ENCODE measurements at regions not wholly inside any gene's neighbourhood (a gene's known extent, or its start where the extent isn't known, plus 50 kb on each side); places are given as distances from the start of the nearest gene placed in this dataset.

GRCh38 chr3:83890763-83891135 lies 1068.0 kb upstream of the CADM2 start:
- 82% methylated on average over 2 of the region's 2 CpGs for WGBS
- no peaks in the 10 kb centered on the region for H3K4me1 ChIP-seq
- H3K4me3 ChIP-seq = no peak overlapping the region
- H3K36me3 ChIP-seq = no peaks in the 10 kb centered on the region
- no peak for DNase-seq (ENCODE audit: low spot score in 2 of 2)
- TF ChIP-seq POLR2A (IDR thresholded peaks at IDR 0.05) = no peak
- TF ChIP-seq POLR2AphosphoS5 (IDR thresholded peaks at IDR 0.05) = no peak
- TF ChIP-seq EP300 (IDR thresholded peaks at IDR 0.05) = no peak
- TF ChIP-seq CTCF (IDR thresholded peaks at IDR 0.05) = no peak
- no peaks in the 10 kb centered on the region for H3K9me3 ChIP-seq
- no peak overlapping the region for H3K27ac ChIP-seq
- no peaks in the 10 kb centered on the region for H3K27me3 ChIP-seq

DNA sequence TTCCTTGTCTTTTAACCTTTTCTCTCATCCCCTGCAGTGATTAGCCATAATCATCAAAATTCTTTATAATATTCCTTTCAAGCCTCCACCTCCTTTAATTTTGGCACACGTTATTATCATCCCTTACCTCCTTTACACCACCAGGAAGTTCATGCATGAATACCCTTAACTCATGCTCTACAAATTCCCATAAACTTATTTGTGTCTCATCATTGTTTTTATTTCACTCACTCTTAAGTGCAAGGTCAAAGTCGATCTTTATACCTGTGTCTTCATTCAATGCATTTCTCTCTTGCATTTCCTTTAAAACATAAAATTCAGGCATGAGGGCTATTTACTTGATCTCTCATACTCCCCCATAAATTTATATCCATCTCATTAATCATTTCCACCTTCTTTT lies 1064.6 kb upstream of the CADM2 start:
- no peak for DNase-seq (ENCODE audit: low spot score in 2 of 2)
- 76% methylated on average over 2 of the region's 2 CpGs for WGBS
- Histone ChIP-seq H3K27ac (no peak overlapping the region), H3K4me3 (no peak overlapping the region), H3K27me3 (no peaks in the 10 kb centered on the region), H3K9me3 (no peaks in the 10 kb centered on the region), H3K36me3 (no peaks in the 10 kb centered on the region), H3K4me1 (no peaks in the 10 kb centered on the region)
- TF ChIP-seq CTCF (IDR thresholded peaks at IDR 0.05) = no peak
- TF ChIP-seq POLR2A (IDR thresholded peaks at IDR 0.05) = no peak
- no peak for TF ChIP-seq POLR2AphosphoS5 (IDR thresholded peaks at IDR 0.05)
- no peak for TF ChIP-seq EP300 (IDR thresholded peaks at IDR 0.05)

DNA sequence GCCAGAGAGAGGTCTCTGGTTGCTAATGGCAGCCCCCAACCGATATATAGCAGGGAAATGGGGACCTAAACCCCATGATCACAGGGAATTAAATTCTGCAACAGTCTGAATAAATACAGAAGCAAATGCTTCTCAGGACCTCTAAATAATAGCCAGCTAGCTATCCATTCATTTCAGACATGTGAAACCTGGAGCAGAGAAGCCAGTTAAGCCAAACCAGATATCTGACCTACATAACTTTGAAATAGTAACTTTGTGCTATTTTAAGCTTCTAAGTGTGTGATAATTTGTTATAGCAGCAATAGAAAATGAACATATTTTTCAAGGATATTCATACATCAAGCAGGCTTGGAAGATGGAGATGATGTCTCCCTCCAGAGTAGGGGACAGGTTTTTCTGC lies 1062.9 kb upstream of the CADM2 start:
- no peaks in the 10 kb centered on the region for H3K9me3 ChIP-seq
- H3K4me1 ChIP-seq = no peaks in the 10 kb centered on the region
- DNase-seq (ENCODE audit: low spot score in 2 of 2) = no peak
- H3K27ac ChIP-seq = no peak overlapping the region
- TF ChIP-seq EP300 (IDR thresholded peaks at IDR 0.05) = no peak
- no peak for TF ChIP-seq CTCF (IDR thresholded peaks at IDR 0.05)
- TF ChIP-seq POLR2AphosphoS5 (IDR thresholded peaks at IDR 0.05) = no peak
- TF ChIP-seq POLR2A (IDR thresholded peaks at IDR 0.05) = no peak
- no peak overlapping the region for H3K4me3 ChIP-seq
- H3K27me3 ChIP-seq = no peaks in the 10 kb centered on the region
- WGBS = 37% methylated on average over 1 of the region's 1 CpG
- H3K36me3 ChIP-seq = no peaks in the 10 kb centered on the region

DNA sequence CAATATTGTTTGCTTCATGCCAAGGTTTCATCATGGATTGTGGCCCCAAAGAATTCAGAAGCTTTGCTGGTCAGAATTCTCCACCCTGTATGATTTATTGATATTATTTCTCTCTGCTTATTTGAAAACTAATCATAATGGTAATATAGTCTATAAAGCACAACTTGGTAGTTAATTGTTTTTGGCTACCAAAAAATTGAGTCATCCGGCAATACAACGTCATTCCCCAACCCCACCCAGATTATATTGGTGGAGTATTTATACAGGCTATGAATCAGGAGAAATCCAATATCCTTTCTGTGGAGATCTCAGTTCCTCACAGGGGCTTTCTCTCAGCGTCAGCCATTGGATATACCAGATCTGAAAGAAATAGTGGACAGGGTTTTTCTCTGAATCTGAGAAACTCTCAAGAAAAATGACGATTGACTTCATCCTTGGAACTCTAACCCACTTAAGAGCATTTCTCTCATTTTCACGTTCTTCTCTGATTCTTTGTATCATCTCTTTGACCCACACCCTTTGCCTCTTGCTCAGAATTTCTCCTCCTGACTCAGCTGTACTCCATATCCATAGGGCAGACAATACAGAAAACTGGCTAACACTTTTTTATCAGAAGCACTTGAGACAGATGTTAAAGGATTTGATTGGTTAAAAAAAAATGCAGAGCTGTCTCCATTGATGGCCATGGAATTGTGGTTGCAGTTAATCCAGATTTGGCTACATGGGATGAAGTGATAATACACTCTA lies 1055.8 kb upstream of the CADM2 start:
- no peak for DNase-seq (ENCODE audit: low spot score in 2 of 2)
- Histone ChIP-seq H3K4me1 (no peaks in the 10 kb centered on the region), H3K27me3 (no peaks in the 10 kb centered on the region), H3K36me3 (no peaks in the 10 kb centered on the region), H3K27ac (no peak overlapping the region), H3K9me3 (no peaks in the 10 kb centered on the region), H3K4me3 (no peak overlapping the region)
- WGBS = 68% methylated on average over 5 of the region's 5 CpGs
- TF ChIP-seq POLR2AphosphoS5 (IDR thresholded peaks at IDR 0.05) (no peak), POLR2A (IDR thresholded peaks at IDR 0.05) (no peak), CTCF (IDR thresholded peaks at IDR 0.05) (no peak), EP300 (IDR thresholded peaks at IDR 0.05) (no peak)

DNA sequence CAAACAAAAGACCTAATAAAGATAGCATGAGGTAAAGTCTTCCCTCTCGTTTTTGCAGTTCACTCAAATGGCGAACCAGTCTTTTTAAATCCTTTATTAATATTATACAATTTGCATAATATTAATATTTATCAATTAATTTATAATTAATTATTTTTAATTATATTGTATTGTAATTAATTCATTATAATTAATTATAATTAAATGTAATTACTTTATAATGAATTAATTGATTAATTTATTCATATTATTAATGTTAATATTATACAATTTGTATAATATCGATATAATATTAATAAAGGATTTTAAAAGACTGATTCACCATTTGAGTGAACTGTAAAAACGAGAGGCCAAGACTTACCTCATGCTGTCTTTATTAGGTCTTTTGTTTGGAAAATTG lies 1045.4 kb upstream of the CADM2 start:
- no peak overlapping the region for H3K27ac ChIP-seq
- H3K4me3 ChIP-seq = no peak overlapping the region
- WGBS = 82% methylated on average over 4 of the region's 4 CpGs
- no peaks in the 10 kb centered on the region for H3K27me3 ChIP-seq
- H3K36me3 ChIP-seq = no peaks in the 10 kb centered on the region
- H3K9me3 ChIP-seq = no peaks in the 10 kb centered on the region
- no peaks in the 10 kb centered on the region for H3K4me1 ChIP-seq
- DNase-seq (ENCODE audit: low spot score in 2 of 2) = no peak
- TF ChIP-seq EP300 (IDR thresholded peaks at IDR 0.05) = no peak
- no peak for TF ChIP-seq POLR2A (IDR thresholded peaks at IDR 0.05)
- TF ChIP-seq CTCF (IDR thresholded peaks at IDR 0.05) = no peak
- TF ChIP-seq POLR2AphosphoS5 (IDR thresholded peaks at IDR 0.05) = no peak

All from suprapubic skin (tissue), 4 donors.